Anterior cingulate cortex (tissue), 58 donors: ENCODE measurements at regions not wholly inside any gene's neighbourhood (a gene's known extent, or its start where the extent isn't known, plus 50 kb on each side); places are given as distances from the start of the nearest gene placed in this dataset.

ENCODE experiments used
- DNase-seq, 58 donors: peaks; one replicate each; lab custom pipeline; 2025; lab: John Stamatoyannopoulos, UW

GRCh38 chr7:26038201-26038990 lies 113.6 kb upstream of the NFE2L3 start:
- DNase-seq, result peak in 1 of 58 donors; percentile 9

- DNase-seq, result no peak
Measured at GRCh38 chr7:26040085-26040484, 111.9 kb upstream of the NFE2L3 start.

DNA sequence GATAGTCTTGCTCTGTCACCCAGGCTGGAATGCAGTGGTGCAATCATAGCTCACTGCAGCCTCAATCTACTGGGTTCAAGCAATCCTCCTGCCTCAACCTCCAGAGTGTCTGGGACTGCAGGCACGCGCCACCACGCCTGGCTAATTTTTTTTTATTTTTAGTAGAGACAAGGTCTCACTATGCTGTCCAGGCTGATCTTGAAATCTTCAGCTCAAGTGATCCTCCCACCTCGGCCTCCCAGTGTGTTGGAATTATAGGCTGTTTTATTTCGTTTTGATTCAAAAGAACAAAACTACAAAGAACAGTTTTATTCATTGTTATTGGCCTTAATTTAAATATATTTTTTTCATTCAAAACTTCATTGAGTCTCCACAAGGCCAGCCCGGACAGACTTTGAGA lies 109.8 kb upstream of the NFE2L3 start:
- DNase-seq, result no peak

DNA sequence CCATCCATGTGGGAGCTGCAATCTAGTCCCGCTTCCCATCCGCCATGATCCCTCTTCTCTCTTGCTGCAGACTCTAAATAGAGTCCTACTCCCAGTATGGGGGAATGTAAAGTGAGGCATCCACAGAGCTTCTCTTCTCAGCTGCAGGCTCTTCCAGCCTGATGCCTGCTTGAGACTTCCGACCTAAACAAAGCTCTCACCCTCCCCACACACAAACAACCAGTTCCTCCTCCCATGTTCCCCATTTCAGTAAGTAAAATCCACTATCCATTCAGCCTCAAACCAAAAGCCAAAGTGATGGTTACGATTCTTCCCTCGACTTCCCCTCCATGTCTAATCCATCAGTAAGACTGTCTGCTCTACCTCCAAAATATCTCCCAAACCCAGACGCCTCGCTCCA lies 108.2 kb upstream of the NFE2L3 start:
- no peak for DNase-seq

- no peak for DNase-seq
Measured at GRCh38 chr7:26044320-26044719, 107.7 kb upstream of the NFE2L3 start.

DNA sequence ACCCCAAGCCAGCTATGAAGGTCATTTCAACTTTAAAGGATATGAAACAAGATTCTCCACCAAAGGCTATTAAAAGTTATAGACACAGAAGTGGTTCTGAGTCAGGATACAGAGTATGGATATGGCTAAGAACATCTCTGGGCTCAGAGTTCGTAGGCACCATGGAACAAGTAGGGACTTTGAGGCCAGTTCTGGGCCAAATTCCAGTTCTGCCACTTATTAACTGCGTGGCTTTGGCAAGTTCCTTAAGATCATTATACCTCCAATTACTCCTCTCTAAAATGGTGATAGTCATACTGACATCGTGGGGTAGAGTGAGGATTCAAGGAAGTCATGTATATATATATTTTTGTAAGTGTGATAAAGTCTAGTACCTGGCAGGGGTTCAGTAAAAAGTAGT lies 105.8 kb upstream of the NFE2L3 start:
- DNase-seq, result no peak

GRCh38 chr7:26046878-26047277 lies 105.1 kb upstream of the NFE2L3 start:
- no peak for DNase-seq

DNA sequence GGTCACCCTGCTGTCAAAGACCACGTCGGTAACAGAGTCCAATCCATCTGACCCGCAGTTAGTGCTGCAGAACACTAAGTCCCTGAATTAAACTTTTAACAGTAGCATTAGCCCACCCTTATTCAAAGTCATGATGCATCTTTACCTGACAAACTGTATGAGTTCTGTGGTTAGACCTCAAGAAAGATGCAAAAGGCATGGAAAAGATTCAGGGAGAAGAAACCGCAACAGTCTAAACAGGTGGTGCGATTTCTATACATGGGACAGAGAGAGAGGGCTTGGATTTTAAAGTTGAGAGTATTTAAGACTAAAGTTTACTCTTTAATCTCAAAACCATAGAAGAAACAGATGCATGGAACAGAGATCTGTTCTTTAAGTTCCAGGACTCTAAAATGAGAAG lies 103.3 kb upstream of the NFE2L3 start:
- DNase-seq, result no peak

GRCh38 chr7:26049081-26049480 lies 102.9 kb upstream of the NFE2L3 start:
- DNase-seq, result no peak

DNA sequence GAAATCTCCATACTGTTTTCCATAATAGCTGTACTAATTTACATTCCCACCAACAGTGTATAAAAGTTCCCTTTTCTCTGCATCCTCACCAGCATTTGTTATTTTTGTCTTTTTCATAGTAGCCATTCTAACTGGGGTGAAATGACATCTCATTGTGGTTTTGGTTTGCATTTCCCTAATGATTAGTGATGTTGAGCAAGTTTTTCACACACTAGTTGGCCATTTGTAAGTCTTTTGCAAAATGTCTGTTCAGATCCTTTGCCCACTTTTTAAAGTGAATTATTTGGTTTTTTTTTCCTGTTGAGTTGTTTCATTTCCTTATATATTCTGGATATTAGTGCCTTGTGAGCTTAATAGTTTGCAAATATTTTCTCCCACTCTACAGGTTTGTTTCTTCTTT lies 101.0 kb upstream of the NFE2L3 start:
- DNase-seq, result no peak

GRCh38 chr7:26052706-26053105 lies 99.3 kb upstream of the NFE2L3 start:
- no peak for DNase-seq

- DNase-seq, result no peak
Measured at GRCh38 chr7:26054386-26054785, 97.6 kb upstream of the NFE2L3 start.

DNA sequence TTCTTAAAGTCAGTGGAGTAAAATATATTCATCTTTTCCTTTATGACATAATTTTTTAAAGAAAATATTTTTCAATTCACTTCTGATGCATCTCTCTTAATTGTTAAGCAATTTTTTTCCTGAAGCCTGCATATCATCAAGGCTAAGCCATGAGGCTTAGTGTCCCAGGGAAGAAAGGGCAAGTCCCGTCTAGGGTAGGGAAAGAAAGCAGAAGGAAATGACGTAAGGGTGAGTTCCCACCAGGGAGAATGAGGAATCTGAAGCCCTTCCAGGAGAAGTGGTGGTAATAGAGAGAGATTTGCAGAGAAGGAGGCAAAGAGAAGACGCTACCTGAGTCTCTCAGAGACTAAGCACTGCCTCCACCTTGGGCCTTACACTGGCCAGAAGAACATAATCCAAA lies 96.8 kb upstream of the NFE2L3 start:
- DNase-seq, result no peak

GRCh38 chr7:26060733-26061677 lies 91.0 kb upstream of the NFE2L3 start:
- DNase-seq, result no peak

- DNase-seq, result peak in 16 of 58 donors; percentile 1 to 51 (median 3)
Measured at GRCh38 chr7:26061678-26062603, 90.1 kb upstream of the NFE2L3 start.

DNA sequence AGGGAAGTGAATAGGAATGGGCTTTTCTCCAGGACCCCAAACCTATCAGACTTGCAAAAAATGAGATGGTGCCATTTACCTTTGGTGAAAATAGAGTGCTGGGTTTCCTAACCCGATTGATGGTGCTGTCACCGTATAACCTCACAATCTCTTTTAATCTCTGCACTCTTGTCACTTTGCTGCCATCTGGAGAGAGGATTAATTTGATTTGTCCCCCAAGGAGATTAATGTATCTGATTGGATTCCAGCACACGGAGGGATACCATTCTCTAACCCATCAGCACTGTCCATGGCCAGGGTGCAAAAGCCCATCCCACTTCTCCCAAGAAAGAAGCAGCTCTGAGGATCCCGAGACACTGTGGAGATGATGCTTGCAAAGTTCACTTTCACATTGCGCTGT lies 86.3 kb upstream of the NFE2L3 start:
- no peak for DNase-seq

DNA sequence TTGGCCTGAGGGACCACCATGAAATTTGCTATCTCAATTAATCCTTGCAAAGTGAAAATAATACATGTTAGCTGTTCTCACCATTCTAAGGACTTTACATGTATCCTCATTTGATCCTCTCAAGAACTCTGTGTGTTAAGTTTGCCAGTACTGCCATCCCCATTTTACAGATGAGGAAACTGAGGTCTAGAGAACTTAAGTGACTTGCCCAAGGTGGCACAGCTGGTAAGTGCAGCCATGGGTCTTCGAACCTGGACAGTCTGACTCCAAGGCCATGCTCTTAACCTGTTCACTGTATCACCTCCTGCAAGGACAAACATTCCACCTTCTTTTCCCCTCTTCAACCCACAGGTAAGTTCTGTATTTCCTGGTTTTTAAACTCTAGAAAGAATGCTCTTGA lies 85.3 kb upstream of the NFE2L3 start:
- DNase-seq, result no peak

GRCh38 chr7:26070290-26070689 lies 81.7 kb upstream of the NFE2L3 start:
- DNase-seq, result no peak

DNA sequence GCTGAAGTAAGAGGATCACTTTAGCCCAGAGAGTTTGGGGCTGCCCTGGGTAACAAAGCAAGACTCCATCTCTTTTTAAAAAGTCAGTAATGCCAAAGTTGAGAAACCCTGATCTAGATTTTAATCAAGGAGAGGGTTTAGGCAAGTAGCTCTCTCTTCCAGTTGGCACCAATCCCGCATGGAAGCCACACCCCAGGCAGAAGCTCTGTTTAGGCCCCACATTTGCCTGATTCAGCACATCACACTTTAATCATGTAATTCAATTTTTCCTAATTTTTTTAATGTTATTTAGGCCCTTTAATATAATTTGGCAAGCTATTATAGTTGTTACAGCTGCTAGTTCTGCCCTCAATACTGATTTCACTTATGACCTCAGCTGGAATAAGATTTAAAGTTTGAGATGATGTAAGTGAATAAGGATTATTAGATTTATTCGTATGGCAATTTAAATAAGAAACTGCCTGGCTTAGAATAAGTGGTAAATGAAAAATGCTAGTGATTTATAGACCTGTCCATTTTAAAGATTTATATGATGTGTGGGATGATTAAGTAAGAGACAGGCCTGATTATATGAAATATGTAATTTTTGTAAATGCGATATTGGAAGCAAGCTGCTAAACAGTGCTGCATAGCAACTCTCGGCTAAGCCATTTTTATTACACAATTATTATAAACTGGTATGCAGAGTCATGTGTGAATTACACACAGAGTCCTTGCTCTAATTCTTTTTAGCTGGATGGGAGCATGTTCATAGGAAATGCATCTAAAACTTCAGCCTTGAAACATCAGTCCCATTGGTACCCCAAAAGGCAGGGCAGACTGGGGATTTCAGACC lies 80.2 kb upstream of the NFE2L3 start:
- no peak for DNase-seq

DNA sequence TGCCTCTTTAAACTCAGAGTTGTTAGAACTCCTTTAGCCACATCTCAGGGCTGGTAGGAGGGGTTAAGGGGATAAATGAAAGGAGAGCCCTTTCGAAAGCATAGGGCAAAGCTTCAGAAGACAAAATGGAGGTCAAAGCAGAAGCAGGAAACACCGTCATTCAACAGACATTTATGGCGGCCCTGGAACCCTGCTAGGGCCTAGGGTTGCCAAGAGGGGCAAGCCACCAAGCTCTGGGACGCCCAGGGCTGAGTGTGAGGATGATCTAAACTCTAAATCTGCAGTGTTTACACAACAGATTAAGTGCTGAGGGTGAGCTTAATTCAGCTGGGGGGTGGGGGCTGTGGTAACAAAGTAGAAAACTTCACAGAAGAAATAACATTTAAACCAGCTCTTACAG lies 79.0 kb upstream of the NFE2L3 start:
- DNase-seq, result no peak
